Progenitor cell of endocrine pancreas (in vitro differentiated cells): ENCODE measurements at regions not wholly inside any gene's neighbourhood (a gene's known extent, or its start where the extent isn't known, plus 50 kb on each side); places are given as distances from the start of the nearest gene placed in this dataset.

Source experiments
- DNase-seq: peaks from one replicate; pipeline ENCODE4 v3.0.0; 2021; ENCODE audit warnings: low spot score; ENCODE audit not compliant: unreplicated experiment
- H3K27ac Mint-ChIP-seq: 2 replicates; pipeline ENCODE4 v1.8.0; 2021; ENCODE audit warnings: mild to moderate bottlenecking, moderate library complexity, mixed read lengths
- H3K27me3 Mint-ChIP-seq: 2 replicates; pipeline ENCODE4 v1.8.0; 2021; ENCODE audit warnings: mixed read lengths
- H3K36me3 Mint-ChIP-seq: 2 replicates; pipeline ENCODE4 v1.8.0; 2022; ENCODE audit warnings: mixed read lengths; ENCODE audit not compliant: insufficient read depth
- H3K4me1 Mint-ChIP-seq: 2 replicates; pipeline ENCODE4 v1.8.0; 2021; ENCODE audit warnings: low read depth, mixed read lengths
- H3K4me3 Mint-ChIP-seq: 2 replicates; pipeline ENCODE4 v1.8.0; 2021; ENCODE audit warnings: low read depth, mild to moderate bottlenecking, moderate library complexity, mixed read lengths
- H3K9me3 Mint-ChIP-seq: 2 replicates; pipeline ENCODE4 v1.8.0; 2021; ENCODE audit warnings: low read depth, mixed read lengths
- CTCF ChIP-seq: fragments of 200-600 bp; sonication (generic); IDR thresholded peaks from one replicate; pipeline ENCODE4 v1.5.0; 2021; ENCODE audit warnings: antibody characterized with exemption, mild to moderate bottlenecking; ENCODE audit not compliant: unreplicated experiment

DNA sequence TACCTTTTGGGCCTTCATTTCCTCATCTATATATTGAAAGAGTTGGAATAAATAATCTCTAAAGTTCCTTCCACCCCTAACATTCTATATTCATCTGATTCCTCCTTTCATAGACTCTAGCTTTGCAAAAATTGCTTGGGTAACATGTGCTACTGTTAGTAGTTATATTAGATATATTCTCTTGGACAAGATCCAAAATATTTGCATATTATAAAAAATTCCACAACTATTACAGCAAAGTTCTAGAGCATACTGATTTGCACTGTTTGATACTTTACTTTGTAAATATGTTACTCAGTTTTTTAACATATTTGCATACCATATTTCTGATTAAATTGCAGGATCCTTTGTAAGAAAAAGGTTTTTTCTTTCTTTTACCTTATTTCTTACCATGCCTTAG is 95.9 kb upstream of the UBE2E2 start:
- no peak for DNase-seq
- Mint-ChIP-seq H3K36me3 (no peaks in the 10 kb centered on the region), H3K27me3 (no peaks in the 10 kb centered on the region), H3K4me1 (no peaks in the 10 kb centered on the region), H3K27ac (no peak overlapping the region), H3K4me3 (no peak overlapping the region), H3K9me3 (no peaks in the 10 kb centered on the region)
- no peak for TF ChIP-seq CTCF

GRCh38 chr3:23108451-23109057 is 94.6 kb upstream of the UBE2E2 start:
- Mint-ChIP-seq H3K27me3 (no peaks in the 10 kb centered on the region), H3K4me1 (no peaks in the 10 kb centered on the region), H3K9me3 (no peaks in the 10 kb centered on the region), H3K36me3 (no peaks in the 10 kb centered on the region), H3K27ac (no peak overlapping the region), H3K4me3 (no peak overlapping the region)
- no peak for TF ChIP-seq CTCF
- no peak for DNase-seq

GRCh38 chr3:23111286-23111685 is 91.8 kb upstream of the UBE2E2 start:
- TF ChIP-seq CTCF = no peak

GRCh38 chr3:23111797-23112196 is 91.3 kb upstream of the UBE2E2 start:
- DNase-seq = no peak
- Mint-ChIP-seq H3K4me1 (no peaks in the 10 kb centered on the region), H3K27me3 (no peaks in the 10 kb centered on the region), H3K27ac (no peak overlapping the region), H3K36me3 (no peaks in the 10 kb centered on the region), H3K9me3 (no peaks in the 10 kb centered on the region), H3K4me3 (no peak overlapping the region)
- TF ChIP-seq CTCF = no peak

More at GRCh38 chr3:23111286-23111685, 91.8 kb upstream of the UBE2E2 start:
- Mint-ChIP-seq H3K27me3 (no peaks in the 10 kb centered on the region), H3K27ac (no peak overlapping the region), H3K36me3 (no peaks in the 10 kb centered on the region), H3K4me1 (no peaks in the 10 kb centered on the region), H3K9me3 (no peaks in the 10 kb centered on the region), H3K4me3 (no peak overlapping the region)
- no peak for DNase-seq

- no peaks in the 10 kb centered on the region for H3K36me3 Mint-ChIP-seq
- no peak overlapping the region for H3K27ac Mint-ChIP-seq
- peaks cover under 1% of the 10 kb centered on the region for H3K27me3 Mint-ChIP-seq
- H3K4me3 Mint-ChIP-seq = no peak overlapping the region
- H3K9me3 Mint-ChIP-seq = no peaks in the 10 kb centered on the region
- H3K4me1 Mint-ChIP-seq = no peaks in the 10 kb centered on the region
- no peak for TF ChIP-seq CTCF
- DNase-seq = no peak
Observed at GRCh38 chr3:23112491-23112890, 90.6 kb upstream of the UBE2E2 start.
